Stimulated activated naive CD8-positive, alpha-beta T cell treated with anti-CD3 and anti-CD28 coated beads, Interleukin-15, Interleukin-2, amounts not matched to agents 100 ng/mL and 50 ng/mL, for 24 hours (primary cell): ENCODE measurements at regions not wholly inside any gene's neighbourhood (a gene's known extent, or its start where the extent isn't known, plus 50 kb on each side); places are given as distances from the start of the nearest gene placed in this dataset.

Experiments
- H3K27ac Mint-ChIP-seq: one replicate; pipeline ENCODE4 v1.8.0; 2021; ENCODE audit warnings: mild to moderate bottlenecking, mixed read lengths
- H3K27me3 Mint-ChIP-seq: one replicate; pipeline ENCODE4 v1.8.0; 2021; ENCODE audit warnings: mixed read lengths
- H3K36me3 Mint-ChIP-seq: one replicate; pipeline ENCODE4 v1.8.0; 2021; ENCODE audit warnings: low read depth, mixed read lengths
- H3K4me1 Mint-ChIP-seq: one replicate; pipeline ENCODE4 v1.8.0; 2021; ENCODE audit warnings: low read depth, mixed read lengths
- H3K4me3 Mint-ChIP-seq: one replicate; pipeline ENCODE4 v1.8.0; 2021; ENCODE audit warnings: mild to moderate bottlenecking, mixed read lengths
- H3K9me3 Mint-ChIP-seq: one replicate; pipeline ENCODE4 v1.8.0; 2021; ENCODE audit warnings: mixed read lengths

GRCh38 chr2:104701411-104701911 lies 152.5 kb upstream of the POU3F3 start:
- Mint-ChIP-seq H3K9me3 (peaks cover 4% of the 10 kb centered on the region), H3K4me3 (no peak overlapping the region), H3K27me3 (no peaks in the 10 kb centered on the region), H3K36me3 (no peaks in the 10 kb centered on the region), H3K27ac (no peak overlapping the region), H3K4me1 (no peaks in the 10 kb centered on the region)

DNA sequence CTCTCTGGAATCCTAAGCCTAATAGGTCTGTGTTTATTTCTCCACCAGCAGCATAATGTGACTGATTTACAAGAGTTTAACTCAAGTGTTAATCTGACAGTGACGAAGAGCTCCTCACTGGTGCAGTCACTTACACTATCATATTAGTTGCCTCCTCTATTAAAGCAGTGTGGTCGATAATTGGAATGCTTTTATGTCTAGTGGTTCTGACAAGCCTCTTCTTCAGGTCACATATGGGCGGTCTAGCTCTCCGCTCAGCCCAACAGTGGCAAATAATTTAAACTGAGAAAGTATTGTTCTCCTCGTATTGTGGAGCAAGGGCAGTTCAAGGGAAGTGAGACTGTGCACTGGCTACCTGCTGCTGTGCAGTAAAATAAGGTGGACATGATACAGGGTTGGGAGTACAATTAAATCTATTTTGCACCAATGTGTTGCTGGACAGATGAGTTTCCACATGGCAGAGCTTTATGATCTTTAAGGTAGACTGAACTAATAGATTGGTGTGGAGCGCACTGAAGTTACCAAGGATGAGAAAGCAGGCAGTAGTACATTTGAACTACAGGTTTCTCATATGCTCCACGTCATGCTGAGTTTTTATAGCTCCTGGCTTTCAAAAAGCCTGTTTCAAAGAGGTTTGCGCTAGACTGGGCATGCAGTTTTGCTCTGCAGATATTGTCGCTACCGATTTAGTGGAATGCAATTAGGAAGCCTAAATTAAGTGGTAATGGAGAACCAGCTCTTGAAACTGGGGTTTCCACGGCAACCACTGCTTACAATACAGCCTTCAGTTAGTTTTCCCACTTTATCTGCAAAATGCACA lies 151.7 kb upstream of the POU3F3 start:
- H3K4me1 Mint-ChIP-seq = no peaks in the 10 kb centered on the region
- no peaks in the 10 kb centered on the region for H3K27me3 Mint-ChIP-seq
- no peak overlapping the region for H3K4me3 Mint-ChIP-seq
- H3K27ac Mint-ChIP-seq = no peak overlapping the region
- no peaks in the 10 kb centered on the region for H3K36me3 Mint-ChIP-seq
- H3K9me3 Mint-ChIP-seq = peaks cover 4% of the 10 kb centered on the region

DNA sequence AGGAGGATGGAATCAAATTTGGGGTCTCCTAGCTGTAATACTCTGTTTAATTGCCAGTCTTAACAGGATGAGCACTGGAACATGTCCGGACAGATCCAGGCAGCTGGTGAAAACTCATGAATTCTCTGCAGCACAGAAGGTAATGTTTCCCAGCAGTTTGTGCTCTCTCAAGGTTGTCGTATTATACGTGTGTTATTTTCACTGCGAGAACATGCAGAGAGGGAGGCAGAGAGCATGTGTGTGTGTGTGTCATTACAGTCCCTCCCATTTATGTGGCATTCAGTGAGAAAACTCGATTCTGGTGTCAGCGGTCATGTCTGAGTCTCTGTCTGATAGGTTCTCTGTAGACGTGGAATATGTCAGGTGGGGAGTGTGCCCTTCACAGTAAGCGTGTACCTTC lies 150.2 kb upstream of the POU3F3 start:
- Mint-ChIP-seq H3K4me3 (no peak overlapping the region), H3K4me1 (no peaks in the 10 kb centered on the region), H3K27me3 (no peaks in the 10 kb centered on the region), H3K9me3 (peaks cover 4% of the 10 kb centered on the region), H3K27ac (no peak overlapping the region), H3K36me3 (no peaks in the 10 kb centered on the region)

GRCh38 chr2:104704496-104705245 lies 149.2 kb upstream of the POU3F3 start:
- H3K9me3 Mint-ChIP-seq = peaks cover 4% of the 10 kb centered on the region
- no peaks in the 10 kb centered on the region for H3K36me3 Mint-ChIP-seq
- no peak overlapping the region for H3K27ac Mint-ChIP-seq
- no peak overlapping the region for H3K4me3 Mint-ChIP-seq
- no peaks in the 10 kb centered on the region for H3K27me3 Mint-ChIP-seq
- H3K4me1 Mint-ChIP-seq = no peaks in the 10 kb centered on the region

- Mint-ChIP-seq H3K4me3 (no peak overlapping the region), H3K27ac (no peak overlapping the region), H3K9me3 (peaks cover 5% of the 10 kb centered on the region), H3K4me1 (no peaks in the 10 kb centered on the region), H3K27me3 (no peaks in the 10 kb centered on the region), H3K36me3 (no peaks in the 10 kb centered on the region)
Observed at GRCh38 chr2:104707056-104707455, 146.9 kb upstream of the POU3F3 start.

DNA sequence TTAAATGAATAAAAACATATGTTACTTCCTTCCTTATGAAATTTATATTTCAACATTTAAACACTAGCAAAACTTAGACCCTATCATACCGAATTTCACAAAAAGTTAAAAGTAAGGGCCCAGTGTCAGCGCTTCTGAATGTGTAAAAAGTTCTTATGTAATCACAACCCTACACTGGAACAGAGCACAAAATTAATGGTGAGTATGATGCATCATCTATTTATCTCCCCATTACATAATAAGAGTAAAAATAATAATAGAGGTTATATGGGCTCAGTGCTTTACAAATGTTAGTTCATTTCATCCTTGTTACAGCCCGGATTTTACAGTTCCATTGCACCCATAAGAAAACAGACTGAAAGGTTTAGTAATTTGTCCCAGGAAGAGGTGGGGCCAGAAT lies 144.9 kb upstream of the POU3F3 start:
- H3K27me3 Mint-ChIP-seq = no peaks in the 10 kb centered on the region
- no peaks in the 10 kb centered on the region for H3K36me3 Mint-ChIP-seq
- no peaks in the 10 kb centered on the region for H3K4me1 Mint-ChIP-seq
- no peak overlapping the region for H3K4me3 Mint-ChIP-seq
- no peak overlapping the region for H3K27ac Mint-ChIP-seq
- H3K9me3 Mint-ChIP-seq = peaks cover 5% of the 10 kb centered on the region

- Mint-ChIP-seq H3K27me3 (no peaks in the 10 kb centered on the region), H3K9me3 (peaks cover 2% of the 10 kb centered on the region), H3K27ac (no peak overlapping the region), H3K36me3 (no peaks in the 10 kb centered on the region), H3K4me3 (no peak overlapping the region), H3K4me1 (no peaks in the 10 kb centered on the region)
Observed at GRCh38 chr2:104716061-104716460, 137.9 kb upstream of the POU3F3 start.

DNA sequence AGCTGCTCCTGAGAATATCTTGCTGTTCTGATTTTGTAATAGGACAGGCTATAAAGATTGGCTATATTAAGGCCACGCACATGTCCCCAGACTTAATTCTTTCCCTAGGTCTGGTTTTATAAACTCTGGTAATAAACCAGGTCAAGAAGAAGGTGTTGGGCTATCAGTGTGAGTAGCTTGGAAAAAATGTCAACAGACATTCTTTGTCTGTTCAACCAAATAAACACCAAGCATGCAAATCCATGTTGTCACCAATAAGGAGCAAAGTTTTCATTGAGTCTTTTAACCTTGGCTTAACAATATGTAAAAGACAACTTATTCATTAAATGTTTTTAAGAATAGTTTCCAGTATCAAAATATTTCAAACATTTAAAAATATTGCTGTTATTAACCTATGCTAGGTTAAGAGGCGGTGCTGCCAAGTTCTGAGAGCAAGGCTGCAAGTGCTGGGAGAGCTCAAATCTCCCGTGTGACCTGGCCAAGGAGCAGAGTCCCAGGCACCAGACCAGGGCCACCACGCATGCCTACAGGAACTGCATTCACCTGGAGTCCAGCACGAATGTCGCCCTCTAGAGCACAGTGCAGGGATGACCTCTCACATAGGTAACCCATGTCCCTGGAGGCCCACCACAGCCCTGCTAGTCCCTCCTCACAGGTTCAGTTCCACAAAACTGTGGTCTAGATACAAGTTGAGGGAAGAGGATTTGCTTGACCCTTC lies 120.5 kb upstream of the POU3F3 start:
- H3K27ac Mint-ChIP-seq = no peak overlapping the region
- peaks cover 4% of the 10 kb centered on the region for H3K27me3 Mint-ChIP-seq

GRCh38 chr2:104734937-104735586 lies 118.9 kb upstream of the POU3F3 start:
- peaks cover 5% of the 10 kb centered on the region for H3K9me3 Mint-ChIP-seq
- H3K36me3 Mint-ChIP-seq = no peaks in the 10 kb centered on the region

More for the DNA sequence above, 120.5 kb upstream of the POU3F3 start:
- Mint-ChIP-seq H3K36me3 (no peaks in the 10 kb centered on the region), H3K9me3 (peaks cover 5% of the 10 kb centered on the region), H3K4me3 (no peak overlapping the region), H3K4me1 (peaks cover 10% of the 10 kb centered on the region)

GRCh38 chr2:104736026-104736425 lies 117.9 kb upstream of the POU3F3 start:
- peaks cover 5% of the 10 kb centered on the region for H3K9me3 Mint-ChIP-seq
- H3K36me3 Mint-ChIP-seq = no peaks in the 10 kb centered on the region
- peaks cover 10% of the 10 kb centered on the region for H3K4me1 Mint-ChIP-seq
- H3K27me3 Mint-ChIP-seq = peaks cover 4% of the 10 kb centered on the region
- no peak overlapping the region for H3K27ac Mint-ChIP-seq
- no peak overlapping the region for H3K4me3 Mint-ChIP-seq

More at GRCh38 chr2:104734937-104735586, 118.9 kb upstream of the POU3F3 start:
- peaks cover 10% of the 10 kb centered on the region for H3K4me1 Mint-ChIP-seq
- no peak overlapping the region for H3K4me3 Mint-ChIP-seq
- no peak overlapping the region for H3K27ac Mint-ChIP-seq
- peaks cover 4% of the 10 kb centered on the region for H3K27me3 Mint-ChIP-seq

GRCh38 chr2:104741860-104742259 lies 112.1 kb upstream of the POU3F3 start:
- H3K4me1 Mint-ChIP-seq = no peaks in the 10 kb centered on the region
- no peaks in the 10 kb centered on the region for H3K27me3 Mint-ChIP-seq
- H3K4me3 Mint-ChIP-seq = no peak overlapping the region
- H3K9me3 Mint-ChIP-seq = no peaks in the 10 kb centered on the region
- no peak overlapping the region for H3K27ac Mint-ChIP-seq
- no peaks in the 10 kb centered on the region for H3K36me3 Mint-ChIP-seq

- H3K27me3 Mint-ChIP-seq = no peaks in the 10 kb centered on the region
- H3K9me3 Mint-ChIP-seq = no peaks in the 10 kb centered on the region
- no peaks in the 10 kb centered on the region for H3K36me3 Mint-ChIP-seq
- no peak overlapping the region for H3K4me3 Mint-ChIP-seq
- no peak overlapping the region for H3K27ac Mint-ChIP-seq
- H3K4me1 Mint-ChIP-seq = no peaks in the 10 kb centered on the region
Observed at GRCh38 chr2:104744537-104744936, 109.4 kb upstream of the POU3F3 start.

DNA sequence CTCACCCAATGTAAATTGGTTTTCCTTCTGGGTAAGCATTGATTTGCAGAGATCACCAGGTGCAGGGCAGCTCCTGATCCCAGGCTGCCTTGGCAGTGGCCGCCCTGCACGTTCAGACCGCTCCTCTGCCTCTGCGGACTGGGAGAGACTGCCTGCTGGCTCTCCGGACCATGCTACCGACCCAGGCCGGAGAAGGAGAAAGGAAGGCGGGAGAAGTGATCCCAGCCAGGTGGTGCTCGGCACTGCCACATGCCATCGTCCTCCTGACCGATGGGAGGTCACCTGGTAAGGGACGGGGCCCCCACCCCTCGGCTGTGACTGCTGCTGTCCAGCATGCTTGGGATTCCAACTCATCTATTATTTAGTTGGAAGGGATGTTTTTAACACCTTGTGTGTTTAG lies 108.1 kb upstream of the POU3F3 start:
- H3K4me1 Mint-ChIP-seq = no peaks in the 10 kb centered on the region
- H3K9me3 Mint-ChIP-seq = no peaks in the 10 kb centered on the region
- no peak overlapping the region for H3K4me3 Mint-ChIP-seq
- H3K27ac Mint-ChIP-seq = no peak overlapping the region
- H3K27me3 Mint-ChIP-seq = no peaks in the 10 kb centered on the region
- no peaks in the 10 kb centered on the region for H3K36me3 Mint-ChIP-seq

GRCh38 chr2:104746299-104746698 lies 107.6 kb upstream of the POU3F3 start:
- Mint-ChIP-seq H3K4me3 (no peak overlapping the region), H3K9me3 (no peaks in the 10 kb centered on the region), H3K27ac (no peak overlapping the region), H3K4me1 (no peaks in the 10 kb centered on the region), H3K27me3 (no peaks in the 10 kb centered on the region), H3K36me3 (no peaks in the 10 kb centered on the region)
